ENCODE measurements at regions not wholly inside any gene's neighbourhood (a gene's known extent, or its start where the extent isn't known, plus 50 kb on each side); places are given as distances from the start of the nearest gene placed in this dataset.
A peak's percentile ranks its signal among the peaks of the same experiment; 100 is the strongest.

DNA sequence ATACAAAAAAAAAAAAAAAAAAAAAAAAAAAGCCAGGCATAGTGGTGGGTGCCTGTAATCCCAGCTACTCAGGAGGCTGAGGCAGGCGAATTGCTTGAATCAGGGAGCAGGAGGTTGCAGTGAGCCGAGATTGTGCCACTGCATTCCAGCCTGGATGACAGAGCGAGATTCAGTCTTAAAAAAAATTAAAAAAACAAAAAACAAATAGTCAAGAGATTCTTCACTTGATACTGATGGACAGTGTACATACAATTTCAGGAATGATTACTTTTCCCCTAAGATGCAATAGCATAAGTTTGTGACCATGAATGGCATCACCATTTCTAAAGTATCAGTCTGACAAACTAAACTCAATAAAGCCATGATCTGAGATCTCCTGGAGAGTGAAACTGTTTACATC is 60.8 kb upstream of the IVNS1ABP start:
- in situ Hi-C loops (cut with MboI; ENCODE audit: low sequenced_read_pairs in 4 of 4) = no loop called here
- Histone ChIP-seq H3K4me1 (no peaks in the 10 kb centered on the region), H3K27ac (no peak overlapping the region)

DNA sequence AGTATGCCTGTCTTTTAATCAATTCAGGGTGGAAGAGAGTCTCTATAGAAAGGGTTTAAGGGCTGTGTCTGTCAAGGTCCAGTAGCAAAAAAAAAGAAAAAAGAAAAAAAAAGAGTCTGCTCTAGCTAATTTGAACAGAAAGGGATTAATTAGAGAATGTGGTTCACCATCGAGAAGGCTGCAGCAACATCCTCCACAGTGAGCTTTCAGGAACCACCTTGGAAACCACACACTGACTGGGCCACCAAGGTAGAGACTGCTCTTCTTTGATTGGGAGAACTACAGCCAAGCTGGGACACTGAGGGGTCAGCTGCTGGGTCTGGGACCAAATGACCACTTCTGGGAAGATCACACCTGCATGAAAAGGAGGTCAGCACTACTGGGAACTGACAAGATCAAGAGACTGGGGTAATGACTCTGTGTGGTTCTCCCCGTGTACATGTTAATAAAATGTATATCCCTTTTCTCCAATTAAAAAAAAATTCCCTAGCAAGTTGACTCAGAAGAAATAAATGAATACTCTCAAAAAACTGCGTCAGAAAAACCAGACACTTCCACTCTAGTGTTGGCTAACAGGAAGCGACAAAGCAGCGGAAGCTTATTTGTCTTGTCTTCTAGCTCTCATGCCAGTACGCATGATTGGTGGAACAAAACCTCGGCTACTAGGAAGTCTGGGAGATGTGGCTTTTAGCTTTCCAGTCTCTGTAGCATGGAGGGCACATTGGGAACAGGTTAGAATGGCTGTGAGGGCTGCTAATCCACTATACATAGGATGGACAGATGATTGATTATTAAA is 60.0 kb upstream of the IVNS1ABP start:
- H3K4me3 ChIP-seq = no peak overlapping the region
- H3K9me3 ChIP-seq = no peaks in the 10 kb centered on the region
- H3K27me3 ChIP-seq = no peaks in the 10 kb centered on the region
- intact Hi-C loops (cut with DNase I; ENCODE audit: low total_unique reads) = no loop called here
- no peaks in the 10 kb centered on the region for H3K36me3 ChIP-seq
- TF ChIP-seq POLR2A (IDR thresholded peaks at IDR 0.05) = no peak
- TF ChIP-seq, protein P1, sequence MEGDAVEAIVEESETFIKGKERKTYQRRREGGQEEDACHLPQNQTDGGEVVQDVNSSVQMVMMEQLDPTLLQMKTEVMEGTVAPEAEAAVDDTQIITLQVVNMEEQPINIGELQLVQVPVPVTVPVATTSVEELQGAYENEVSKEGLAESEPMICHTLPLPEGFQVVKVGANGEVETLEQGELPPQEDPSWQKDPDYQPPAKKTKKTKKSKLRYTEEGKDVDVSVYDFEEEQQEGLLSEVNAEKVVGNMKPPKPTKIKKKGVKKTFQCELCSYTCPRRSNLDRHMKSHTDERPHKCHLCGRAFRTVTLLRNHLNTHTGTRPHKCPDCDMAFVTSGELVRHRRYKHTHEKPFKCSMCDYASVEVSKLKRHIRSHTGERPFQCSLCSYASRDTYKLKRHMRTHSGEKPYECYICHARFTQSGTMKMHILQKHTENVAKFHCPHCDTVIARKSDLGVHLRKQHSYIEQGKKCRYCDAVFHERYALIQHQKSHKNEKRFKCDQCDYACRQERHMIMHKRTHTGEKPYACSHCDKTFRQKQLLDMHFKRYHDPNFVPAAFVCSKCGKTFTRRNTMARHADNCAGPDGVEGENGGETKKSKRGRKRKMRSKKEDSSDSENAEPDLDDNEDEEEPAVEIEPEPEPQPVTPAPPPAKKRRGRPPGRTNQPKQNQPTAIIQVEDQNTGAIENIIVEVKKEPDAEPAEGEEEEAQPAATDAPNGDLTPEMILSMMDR (IDR thresholded peaks at IDR 0.05 in 4 of 5, conservative IDR thresholded peaks at IDR 0.05 in 1 of 5) = no peak
- H3K27ac ChIP-seq = no peak overlapping the region
- in situ Hi-C loops (cut with MboI; ENCODE audit: low sequenced_read_pairs in 4 of 4) = no loop called here
- ATAC-seq = no peak
- DNase-seq = peak in 1 of 2 donors; percentile 5
- no peaks in the 10 kb centered on the region for H3K4me1 ChIP-seq

More for the DNA sequence above, 60.8 kb upstream of the IVNS1ABP start:
- no peak overlapping the region for H3K4me3 ChIP-seq
- TF ChIP-seq, protein P1 (IDR thresholded peaks at IDR 0.05 in 4 of 5, conservative IDR thresholded peaks at IDR 0.05 in 1 of 5) = no peak
- TF ChIP-seq POLR2A (IDR thresholded peaks at IDR 0.05) = no peak
- H3K36me3 ChIP-seq = no peaks in the 10 kb centered on the region
- H3K27me3 ChIP-seq = no peaks in the 10 kb centered on the region
- intact Hi-C loops (cut with DNase I; ENCODE audit: low total_unique reads) = no loop called here
- DNase-seq (no peak), ATAC-seq (no peak)
- H3K9me3 ChIP-seq = no peaks in the 10 kb centered on the region

DNA sequence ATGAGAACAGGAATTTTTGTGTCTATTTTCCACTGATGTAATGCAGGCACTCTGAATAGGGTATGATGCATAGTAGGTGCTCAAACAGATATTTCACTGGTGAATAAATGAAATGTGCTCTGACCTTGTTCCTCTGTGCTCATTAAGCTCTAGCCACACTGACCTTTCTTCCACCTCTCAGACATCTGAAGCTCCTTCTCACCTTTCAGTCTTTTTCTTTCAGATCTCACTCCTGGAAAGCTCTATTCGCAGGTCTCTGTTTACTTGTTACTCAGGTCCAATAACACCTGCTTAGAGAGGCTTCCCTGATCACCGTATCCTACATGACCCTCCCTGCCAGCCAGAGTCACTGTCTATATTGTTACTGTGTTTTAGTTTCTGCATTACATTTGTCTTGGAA is 59.2 kb upstream of the IVNS1ABP start:
- DNase-seq = no peak

GRCh38 chr1:185375583-185375982 is 58.5 kb upstream of the IVNS1ABP start:
- TF ChIP-seq, protein P1 (IDR thresholded peaks at IDR 0.05 in 4 of 5, conservative IDR thresholded peaks at IDR 0.05 in 1 of 5) = no peak
- TF ChIP-seq POLR2A (IDR thresholded peaks at IDR 0.05) = no peak
- Histone ChIP-seq H3K27ac (no peak overlapping the region), H3K4me3 (no peak overlapping the region), H3K36me3 (no peaks in the 10 kb centered on the region), H3K27me3 (no peaks in the 10 kb centered on the region), H3K4me1 (no peaks in the 10 kb centered on the region), H3K9me3 (no peaks in the 10 kb centered on the region)
- DNase-seq (peak; percentile 10 to 33), ATAC-seq (peak in 1 of 2 donors; percentile 33)
- in situ Hi-C loops (cut with MboI; ENCODE audit: low sequenced_read_pairs in 4 of 4) (no loop called here), intact Hi-C loops (cut with DNase I; ENCODE audit: low total_unique reads) (no loop called here)

More for the DNA sequence above, 59.2 kb upstream of the IVNS1ABP start:
- no peaks in the 10 kb centered on the region for H3K36me3 ChIP-seq
- ATAC-seq = no peak
- TF ChIP-seq POLR2A (IDR thresholded peaks at IDR 0.05) = no peak
- TF ChIP-seq, protein P1 (IDR thresholded peaks at IDR 0.05 in 4 of 5, conservative IDR thresholded peaks at IDR 0.05 in 1 of 5) = no peak
- in situ Hi-C loops (cut with MboI; ENCODE audit: low sequenced_read_pairs in 4 of 4) = no loop called here
- H3K27ac ChIP-seq = no peak overlapping the region
- H3K4me1 ChIP-seq = no peaks in the 10 kb centered on the region
- intact Hi-C loops (cut with DNase I; ENCODE audit: low total_unique reads) = no loop called here
- H3K9me3 ChIP-seq = no peaks in the 10 kb centered on the region
- H3K27me3 ChIP-seq = no peaks in the 10 kb centered on the region
- H3K4me3 ChIP-seq = no peak overlapping the region
